ENCODE measurements at regions not wholly inside any gene's neighbourhood (a gene's known extent, or its start where the extent isn't known, plus 50 kb on each side); places are given as distances from the start of the nearest gene placed in this dataset.

DNA sequence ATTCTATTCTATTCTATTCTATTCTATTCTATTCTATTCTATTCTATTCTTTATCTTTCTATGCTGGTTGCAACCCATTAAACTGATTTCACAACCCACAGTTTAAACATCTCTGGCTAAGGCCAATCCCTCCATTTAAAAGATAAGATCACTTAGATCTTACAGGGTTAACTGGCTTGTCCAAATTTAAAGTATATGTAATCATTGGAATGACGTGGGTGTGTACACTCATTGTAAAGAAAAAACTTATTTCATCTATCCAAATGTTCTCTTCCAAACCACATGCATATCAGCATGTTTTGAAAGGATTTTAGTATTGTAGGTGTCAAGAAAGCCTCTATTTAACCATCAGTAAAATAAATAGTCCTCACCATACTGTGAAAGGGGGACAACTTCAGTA, 299.6 kb upstream of the RUNX1 start:
- no peak for DNase-seq (ENCODE audit: low read depth in 2 of 2)

DNA sequence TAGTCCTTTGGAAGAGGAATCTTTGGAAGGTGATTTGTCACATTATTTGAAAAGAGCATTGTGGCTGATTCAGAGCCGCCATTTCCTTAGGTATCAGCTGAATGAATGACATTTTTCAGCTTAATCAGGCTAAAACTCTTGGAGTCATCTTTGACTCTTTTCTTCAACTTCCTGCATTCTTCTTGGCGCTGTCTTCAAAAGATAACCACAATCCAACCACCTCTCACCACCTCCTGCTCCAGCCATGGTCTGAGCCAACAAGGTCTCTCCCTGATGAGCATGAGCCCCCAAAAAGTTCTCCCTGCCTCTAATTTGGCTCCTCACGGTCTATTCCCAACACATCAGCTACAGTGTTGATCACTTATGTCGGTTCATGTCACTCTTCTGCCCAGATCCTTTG, 297.6 kb upstream of the RUNX1 start:
- no peak for DNase-seq (ENCODE audit: low read depth in 2 of 2)

DNA sequence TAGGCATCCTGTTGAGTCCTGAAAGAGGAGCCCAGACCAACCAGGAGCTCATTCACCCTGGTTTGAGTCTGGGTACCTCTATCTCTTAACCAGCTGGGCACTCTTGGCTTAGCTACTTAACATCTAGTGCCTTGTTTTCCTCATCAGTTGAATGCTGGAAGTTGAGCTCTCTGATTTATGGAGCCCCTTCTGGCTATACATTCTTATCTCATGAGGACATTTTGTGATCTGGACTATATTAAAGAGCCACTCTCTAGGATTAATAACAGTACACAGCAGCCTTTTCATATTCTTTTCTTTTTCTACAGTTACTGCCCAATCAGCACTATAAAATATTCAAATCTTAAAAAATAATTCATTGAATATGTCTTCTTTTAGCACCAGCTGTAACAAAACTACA, 296.9 kb upstream of the RUNX1 start:
- DNase-seq (ENCODE audit: low read depth in 2 of 2) = no peak

DNA sequence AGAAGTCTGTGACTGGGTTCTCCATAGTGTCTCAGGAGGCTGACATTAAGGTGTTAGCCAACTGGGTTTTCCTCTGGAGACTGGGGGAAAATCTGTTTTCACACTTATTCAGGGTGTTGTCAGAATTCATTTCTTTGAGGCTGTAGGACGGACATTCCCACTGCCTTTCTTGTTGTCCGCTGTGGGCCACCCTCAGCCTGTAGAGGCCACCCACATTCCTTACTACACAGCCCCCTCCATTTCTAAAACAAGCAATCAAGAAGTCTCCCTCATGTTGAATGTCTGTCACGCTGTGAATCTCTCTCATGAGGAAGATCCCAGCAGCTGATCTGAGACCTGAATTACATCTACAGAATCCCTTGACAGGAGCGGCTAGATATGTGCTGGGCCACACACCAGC, 295.5 kb upstream of the RUNX1 start:
- DNase-seq (ENCODE audit: low read depth in 2 of 2) = no peak

DNA sequence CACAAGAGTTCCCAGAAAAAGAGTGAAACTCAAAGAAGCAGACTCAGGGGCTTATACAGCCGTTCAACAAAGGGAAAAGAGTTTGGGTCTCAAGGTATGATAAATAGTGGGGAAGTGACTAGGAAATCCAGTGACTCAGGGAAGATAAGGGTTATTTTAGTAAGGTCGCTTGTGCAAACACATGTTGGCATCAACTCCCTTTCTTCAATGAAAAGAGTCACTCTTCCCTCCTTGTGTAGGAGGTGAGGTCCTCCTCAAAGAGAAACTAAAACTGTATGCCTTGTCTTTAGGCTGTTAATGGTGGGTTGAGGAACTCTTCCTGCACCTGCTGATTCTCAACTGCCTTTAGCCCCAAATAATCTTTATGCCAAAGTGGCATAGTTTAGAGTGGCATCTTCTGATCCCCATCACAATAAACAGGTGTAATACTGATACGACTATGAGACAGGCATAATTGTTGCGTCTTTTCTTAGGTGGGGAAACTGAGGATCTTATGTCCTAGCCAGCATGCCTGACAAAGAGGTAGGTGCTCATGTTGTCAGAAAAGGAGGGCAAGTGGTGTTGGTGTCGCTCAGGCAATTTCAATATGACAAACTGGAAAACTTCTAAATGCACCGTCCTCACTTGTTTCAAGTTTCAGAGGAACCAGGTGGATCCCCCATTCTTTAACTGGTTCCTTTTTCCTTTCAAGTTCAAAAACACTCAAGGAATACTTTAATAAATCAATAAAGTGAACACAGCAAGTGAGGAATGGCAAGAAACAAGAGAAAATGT, 294.1 kb upstream of the RUNX1 start:
- no peak for DNase-seq (ENCODE audit: low read depth in 2 of 2)

DNA sequence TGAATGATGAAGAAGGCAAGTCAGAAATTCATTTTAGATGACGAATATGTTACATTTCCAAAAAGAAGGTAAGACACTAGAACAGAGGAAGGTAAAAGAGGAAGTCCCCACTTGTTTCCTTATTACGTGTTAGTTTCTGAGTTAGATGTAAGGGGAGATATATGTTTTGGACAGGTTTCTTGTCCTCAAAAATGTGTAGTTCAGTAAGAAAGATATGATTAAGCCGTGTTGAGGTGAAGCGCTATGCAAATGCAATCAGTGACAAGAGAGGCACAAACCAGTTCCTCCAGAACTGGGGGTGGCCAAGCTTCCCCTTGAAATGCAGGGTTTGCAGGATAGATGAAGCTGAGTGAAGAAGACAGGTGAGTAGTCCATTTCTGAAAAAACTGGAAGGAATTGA, 293.3 kb upstream of the RUNX1 start:
- no peak for DNase-seq (ENCODE audit: low read depth in 2 of 2)

DNA sequence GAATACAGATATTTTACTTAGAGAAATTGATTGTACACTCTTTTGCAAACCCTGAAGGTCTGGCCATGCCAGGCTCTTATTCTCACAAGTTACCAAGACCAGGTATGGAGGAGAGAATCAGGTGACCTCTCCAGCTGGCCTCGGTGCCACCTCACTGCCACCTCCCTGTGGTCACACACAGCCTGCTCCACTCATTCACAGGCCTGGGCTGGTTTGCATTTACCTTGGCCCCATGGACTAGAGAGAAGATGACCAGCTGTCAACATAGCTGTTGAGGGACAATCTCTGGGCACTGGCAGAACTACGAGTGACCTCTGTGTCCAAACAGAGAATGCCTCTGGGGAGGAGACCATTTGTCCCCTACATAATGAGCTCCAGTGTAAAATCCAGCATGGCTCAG, 291.2 kb upstream of the RUNX1 start:
- no peak for DNase-seq (ENCODE audit: low read depth in 2 of 2)

DNA sequence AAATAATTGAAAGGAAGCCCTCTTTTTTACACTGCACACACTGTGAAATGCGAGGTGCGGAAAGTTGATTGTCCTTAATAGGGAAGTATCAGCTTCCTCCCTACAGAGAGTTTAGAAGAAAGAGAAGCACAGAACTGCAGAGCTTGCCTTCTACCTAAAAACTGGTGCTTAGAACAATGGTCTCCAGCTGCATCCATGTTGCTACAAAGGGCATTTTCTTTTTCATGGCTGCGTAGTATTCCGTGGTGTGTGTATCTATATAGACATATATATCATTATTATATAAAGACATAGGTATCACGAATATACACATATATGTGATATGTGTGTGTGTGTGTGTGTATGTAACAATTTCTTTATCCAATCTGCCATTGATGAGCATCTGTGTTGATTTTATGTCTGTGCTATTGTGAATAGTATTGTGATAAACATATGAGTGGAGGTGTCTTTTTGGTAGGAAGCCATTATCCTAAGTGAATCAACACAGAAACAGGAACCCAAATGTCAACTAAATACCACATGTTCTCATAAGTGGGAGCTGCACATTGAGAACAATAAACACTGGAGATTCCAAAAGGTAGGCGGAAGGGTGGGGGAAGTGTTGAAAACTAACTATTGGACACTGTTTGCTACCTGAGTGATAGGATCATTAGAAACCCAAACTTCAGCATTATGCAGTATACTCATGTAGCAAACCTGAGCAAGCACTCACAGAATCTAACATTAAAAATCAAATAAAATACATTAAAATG, 290.0 kb upstream of the RUNX1 start:
- no peak for DNase-seq (ENCODE audit: low read depth in 2 of 2)

DNA sequence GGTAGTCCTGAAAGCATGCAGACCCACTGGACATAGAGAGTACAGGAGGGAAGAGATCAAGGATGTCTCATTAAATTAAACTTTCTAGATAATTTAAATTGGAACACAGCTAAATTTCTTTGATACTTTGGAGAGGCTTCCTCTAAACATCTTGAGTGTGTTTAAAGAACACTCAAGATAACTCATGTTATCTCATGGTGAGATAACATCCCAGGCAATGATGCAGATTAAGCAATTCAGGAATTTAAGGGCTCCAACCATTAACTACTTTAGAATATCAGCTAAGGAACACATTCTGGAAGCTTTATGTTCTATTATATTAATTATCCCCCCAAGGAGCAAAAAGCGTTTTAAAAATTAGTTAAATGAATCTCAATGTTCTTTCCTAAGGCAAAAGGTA, 289.2 kb upstream of the RUNX1 start:
- DNase-seq (ENCODE audit: low read depth in 2 of 2) = no peak

DNA sequence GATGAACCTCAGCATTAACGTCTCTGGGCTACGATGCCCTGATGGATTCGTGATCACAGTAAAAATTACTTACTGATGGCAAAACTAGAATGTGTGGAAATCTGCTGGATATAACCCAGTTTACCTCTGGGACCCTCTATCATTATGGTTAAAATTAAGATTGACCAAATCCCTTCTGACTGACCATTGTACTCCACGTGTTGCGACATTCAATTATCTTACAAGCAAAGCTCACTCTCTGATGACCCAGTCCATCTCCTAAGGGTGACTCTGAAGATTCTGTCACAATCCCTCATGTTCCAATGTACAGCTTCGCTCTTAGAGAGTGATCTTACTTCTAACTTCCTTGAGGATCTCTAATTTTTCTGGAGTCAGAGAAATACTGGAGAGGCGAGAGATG, 288.5 kb upstream of the RUNX1 start:
- DNase-seq (ENCODE audit: low read depth in 2 of 2) = no peak

DNA sequence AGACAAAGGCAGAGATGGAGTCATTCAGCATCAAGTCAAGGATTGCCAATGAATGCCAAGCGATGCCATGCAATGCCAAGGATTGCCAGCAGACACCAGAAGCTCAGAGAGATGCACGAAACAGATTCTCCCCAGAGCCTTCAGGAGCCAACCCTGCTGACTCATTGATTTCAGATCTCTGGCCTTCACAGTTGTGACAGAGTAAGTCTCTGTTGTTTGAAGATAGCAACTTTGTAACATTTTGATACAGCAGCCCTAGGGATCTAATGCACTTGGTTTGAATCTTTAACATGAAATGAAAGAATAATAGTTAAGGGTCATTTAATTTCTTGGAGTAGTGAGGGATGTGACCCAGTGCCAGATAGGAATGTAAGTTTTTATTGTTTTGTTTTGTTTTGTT, 287.4 kb upstream of the RUNX1 start:
- no peak for DNase-seq (ENCODE audit: low read depth in 2 of 2)

DNA sequence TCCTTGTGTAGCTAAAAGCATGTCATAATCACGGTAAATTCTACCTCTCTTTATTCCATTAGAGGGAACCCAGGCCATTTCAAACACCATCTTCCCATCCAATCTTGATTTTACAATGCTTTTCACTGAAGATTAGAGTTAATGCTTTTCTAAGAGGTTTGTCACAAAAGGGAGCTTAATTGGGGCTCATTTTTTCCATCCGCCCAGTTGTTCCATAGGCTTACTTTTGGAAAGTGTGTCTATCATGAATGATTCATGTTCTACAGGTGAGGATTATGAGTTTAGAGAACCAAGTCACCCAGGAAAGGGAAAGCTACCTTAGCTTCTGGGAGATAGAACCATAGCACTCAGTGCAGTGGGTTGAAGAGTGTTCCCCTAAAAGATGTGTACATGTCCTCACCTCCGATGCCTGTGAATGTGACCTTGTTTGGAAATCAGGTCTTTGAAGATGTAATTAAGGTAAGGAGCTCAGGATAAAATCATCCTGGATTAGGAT, 286.9 kb upstream of the RUNX1 start:
- DNase-seq (ENCODE audit: low read depth in 2 of 2) = no peak

DNA sequence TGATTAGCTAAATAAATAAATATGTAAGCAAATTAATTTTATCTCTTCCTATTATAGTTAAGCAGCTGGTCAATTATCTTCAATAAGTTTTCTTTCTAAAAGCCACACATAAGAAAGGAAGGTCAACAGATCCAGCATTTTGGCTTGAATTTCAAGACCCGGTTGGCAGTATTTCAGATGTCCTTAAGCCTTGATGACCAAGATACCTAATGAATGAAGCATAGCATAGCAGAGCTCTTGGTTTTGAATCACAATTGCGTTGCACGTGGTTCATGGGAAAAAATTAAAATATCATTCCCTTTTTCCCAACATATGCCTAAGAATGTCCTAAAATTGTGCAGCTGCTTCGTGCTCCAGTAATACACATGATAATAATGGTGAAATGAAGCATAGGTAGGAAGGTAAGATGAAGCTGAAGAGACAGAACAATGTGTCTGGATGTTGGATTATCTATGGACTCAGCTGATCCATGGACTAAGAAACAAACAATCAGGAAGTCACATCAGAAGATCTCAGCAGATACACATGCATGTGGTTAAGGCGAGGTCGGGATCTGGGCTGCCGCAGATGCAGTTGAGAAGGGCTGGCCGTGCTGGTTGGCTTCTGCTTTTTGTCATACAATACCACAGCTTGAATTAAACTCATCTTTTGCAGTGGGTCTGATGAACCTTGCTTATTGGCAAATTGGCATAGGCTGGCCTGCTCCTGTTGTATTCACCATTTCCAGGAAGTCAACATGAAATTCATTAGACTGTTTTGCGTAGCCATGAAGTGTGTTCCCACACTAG, 284.9 kb upstream of the RUNX1 start:
- no peak for DNase-seq (ENCODE audit: low read depth in 2 of 2)

DNA sequence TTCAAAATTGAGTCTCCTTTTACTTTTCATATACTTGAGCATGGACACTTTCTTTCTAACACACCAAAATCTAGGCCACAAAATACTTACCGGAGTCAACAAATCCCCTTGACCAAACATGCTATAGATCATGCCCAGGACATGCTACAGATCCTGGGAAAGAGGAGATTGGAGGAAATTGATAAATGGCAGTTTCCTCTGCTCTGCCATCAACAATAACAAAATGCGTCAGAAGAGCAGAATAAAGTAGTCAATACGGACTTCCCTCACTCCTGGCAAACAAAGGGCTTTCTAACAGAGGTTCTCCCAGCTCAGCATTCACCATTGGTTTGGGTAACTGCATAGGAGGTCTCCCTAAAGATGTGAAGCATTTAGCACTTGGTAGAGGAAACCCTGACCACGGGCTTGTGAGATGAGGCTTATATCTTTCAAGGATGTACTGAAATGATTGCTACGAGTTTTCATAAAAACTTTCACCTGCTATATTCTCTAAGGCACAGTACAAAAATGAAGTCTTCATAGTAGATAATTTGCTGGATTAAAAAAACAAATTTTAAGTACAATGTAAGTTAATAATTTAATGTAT, 283.8 kb upstream of the RUNX1 start:
- DNase-seq (ENCODE audit: low read depth in 2 of 2) = peak in 1 of 2 donors; percentile 20

DNA sequence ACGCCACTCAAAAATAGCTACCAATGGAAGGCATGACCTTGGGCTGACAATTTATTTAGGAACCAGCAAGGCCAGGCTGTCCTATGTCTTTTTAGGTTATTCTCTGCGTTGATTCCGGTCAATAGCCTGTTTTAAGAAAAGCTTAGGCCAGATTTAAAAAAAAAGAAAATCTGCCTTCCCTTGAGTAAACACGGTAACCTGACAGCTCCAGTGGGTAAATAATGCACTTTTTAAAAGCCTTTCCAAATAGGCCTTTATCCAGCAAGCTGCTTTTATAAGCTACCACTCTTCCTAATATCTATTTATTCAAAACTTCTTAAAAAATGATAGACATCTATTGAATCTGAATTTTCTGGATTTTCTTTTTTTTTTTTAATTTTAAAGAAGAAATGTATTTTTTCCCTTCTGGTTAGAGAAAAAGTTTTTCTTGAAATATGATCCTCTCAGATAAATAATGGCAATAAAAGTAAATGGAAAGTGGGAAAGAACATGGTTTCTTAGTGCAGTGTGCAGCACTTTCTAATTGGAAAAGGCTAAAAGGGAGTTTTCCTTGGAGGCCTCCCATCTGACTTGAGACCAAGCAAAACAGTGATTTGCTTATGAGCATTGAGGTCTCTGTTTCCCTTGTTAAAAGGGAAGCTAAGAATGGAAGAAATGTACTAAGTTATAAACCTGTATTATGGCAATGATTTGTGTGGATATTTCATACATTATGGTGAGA, 281.0 kb upstream of the RUNX1 start:
- no peak for DNase-seq (ENCODE audit: low read depth in 2 of 2)

DNA sequence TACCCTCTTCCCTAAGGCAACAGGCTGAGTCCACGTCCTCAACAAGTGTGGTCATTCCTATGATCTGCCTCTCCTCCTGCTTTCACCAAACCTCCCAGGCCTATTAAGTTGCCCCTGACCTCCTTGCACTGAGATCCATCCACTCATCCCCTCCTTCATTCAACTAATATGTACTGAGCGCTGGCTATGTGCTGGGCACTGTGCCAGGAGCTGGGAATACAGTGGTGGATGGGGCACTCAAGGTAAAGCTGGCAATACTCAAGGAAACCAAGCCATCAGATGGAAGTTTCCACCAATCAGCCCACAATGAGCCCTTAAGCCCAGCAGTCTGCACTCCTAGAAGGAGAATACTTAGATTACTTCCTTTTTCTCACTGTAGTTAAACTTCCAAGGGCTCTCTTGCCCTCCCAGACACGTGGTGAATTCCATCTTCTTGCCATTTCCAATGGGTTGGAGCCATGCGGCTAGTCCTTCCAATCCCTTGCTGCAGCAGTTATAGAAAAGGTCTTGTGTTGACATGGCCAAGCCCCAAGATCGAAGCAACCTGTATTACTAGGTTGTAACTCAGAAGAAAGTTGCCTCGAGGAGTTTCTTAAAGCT, 279.9 kb upstream of the RUNX1 start:
- DNase-seq (ENCODE audit: low read depth in 2 of 2) = no peak

DNA sequence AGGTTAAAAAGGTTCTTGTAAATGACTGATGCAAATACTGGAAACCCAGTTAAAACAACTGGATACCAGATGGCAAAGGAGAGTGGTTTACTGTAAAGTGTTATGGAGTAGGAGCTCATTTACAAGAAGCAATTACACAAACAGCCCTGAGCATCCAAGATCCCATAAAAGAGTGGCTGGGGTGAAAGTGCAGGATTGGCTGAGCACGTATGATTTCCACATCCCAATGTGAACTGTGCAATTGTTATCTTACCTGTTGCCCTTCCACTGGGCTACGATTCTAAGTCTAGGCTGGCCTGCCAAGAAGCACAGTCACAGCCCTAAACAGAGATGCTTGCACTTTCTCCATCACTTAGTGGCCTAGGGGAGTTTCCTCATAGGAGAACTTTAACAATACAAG, 277.6 kb upstream of the RUNX1 start:
- DNase-seq (ENCODE audit: low read depth in 2 of 2) = no peak

DNA sequence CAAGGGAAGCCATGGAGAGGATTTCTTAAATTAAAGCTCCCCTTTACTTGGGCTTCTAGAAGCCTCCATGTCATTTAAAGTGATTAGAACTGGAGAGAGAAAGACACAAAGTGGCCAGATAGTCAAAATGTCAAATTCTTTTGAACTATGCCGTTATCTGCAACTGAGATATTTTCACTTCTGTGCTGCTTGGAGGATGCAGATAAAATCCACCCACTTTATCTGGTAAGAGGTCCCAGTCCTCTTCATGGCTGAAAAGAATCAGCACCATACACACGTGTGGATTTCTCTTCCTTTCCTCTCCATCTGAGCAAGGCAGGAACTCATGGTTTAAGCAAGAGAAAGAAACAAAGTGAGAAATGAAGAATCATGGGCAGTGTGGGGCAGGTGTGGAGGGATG, 276.9 kb upstream of the RUNX1 start:
- DNase-seq (ENCODE audit: low read depth in 2 of 2) = no peak

DNA sequence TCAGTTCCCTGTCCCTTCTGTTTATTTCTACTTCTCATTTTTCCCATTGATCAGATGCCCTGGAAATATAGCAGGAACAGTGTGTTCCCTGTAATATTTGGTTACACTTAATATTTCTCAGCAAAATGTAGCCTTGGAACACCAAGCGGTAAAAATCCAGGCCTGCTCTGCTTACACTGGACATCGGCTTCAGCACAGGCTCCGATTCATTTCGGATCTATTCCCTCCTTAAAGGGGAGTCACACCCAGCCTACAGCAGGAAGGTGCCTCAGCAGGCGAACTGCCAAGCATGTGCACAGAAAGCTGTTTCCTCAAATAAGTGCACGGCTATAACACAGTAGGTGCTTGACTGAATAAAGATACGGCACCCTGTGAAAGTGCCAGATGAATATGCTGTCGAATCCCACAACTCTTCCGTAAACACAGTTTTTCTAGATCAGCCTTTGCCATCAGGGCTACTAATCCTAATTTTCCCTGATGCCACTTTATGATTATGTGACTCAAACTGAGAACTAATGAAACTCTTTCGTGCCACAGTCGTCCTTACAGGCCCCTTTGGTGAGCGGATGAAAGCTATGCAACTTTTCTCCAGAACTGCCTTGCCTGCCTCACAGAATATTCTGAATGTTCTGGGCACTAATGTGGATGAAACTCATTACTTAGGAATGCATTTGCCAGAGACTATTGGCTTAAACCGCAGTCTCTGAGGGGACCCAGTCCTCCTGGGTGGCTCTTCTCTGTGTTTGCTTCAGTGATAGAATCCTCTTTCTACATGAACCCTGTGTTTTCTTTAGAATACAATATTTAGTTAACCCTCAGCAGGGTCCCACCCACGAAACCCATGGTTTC, 275.5 kb upstream of the RUNX1 start:
- DNase-seq (ENCODE audit: low read depth in 2 of 2) = no peak

DNA sequence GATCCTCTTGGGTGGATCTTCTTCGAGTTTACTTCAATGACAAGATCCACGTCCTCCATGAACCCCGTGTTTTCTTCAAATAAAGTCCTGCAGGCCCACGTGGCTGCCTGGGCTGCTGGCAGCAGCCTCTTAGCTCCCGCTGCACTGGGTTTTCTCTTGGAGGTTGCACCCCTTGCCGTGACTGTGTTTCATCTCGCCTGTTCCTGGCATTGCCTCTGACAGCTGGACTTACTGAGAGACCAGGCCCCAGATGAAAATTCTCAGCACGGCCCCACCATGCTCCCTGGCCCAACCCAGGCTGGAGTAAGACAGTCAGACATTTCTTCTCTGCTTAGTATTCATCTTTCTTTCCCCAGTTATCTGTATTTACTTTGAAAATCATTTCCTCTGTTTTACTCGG, 274.8 kb upstream of the RUNX1 start:
- no peak for DNase-seq (ENCODE audit: low read depth in 2 of 2)
